Cardiac muscle cell (in vitro differentiated cells and primary cell): ENCODE measurements at regions not wholly inside any gene's neighbourhood (a gene's known extent, or its start where the extent isn't known, plus 50 kb on each side); places are given as distances from the start of the nearest gene placed in this dataset.

Experiments used
- DNase-seq, 2 donors: peaks; one replicate each; pipeline versions ENCODE4 v3.0.0 to v3.0.0-alpha.2; 2010 to 2017; ENCODE audit warnings: low read depth in 1 of 2, low spot score in 1 of 2
- H3K27ac ChIP-seq: fragments of 200-600 bp; sonication (generic); 2 replicates; pipeline ENCODE4 v1.5.1; 2016
- H3K27me3 ChIP-seq: fragments of 200-600 bp; sonication (generic); 2 replicates; pipeline ENCODE4 v1.6.0; 2016; ENCODE audit warnings: control low read depth
- H3K36me3 ChIP-seq: fragments of 200-600 bp; sonication (generic); 2 replicates; pipeline ENCODE4 v1.5.1; 2016; ENCODE audit warnings: control low read depth
- H3K4me1 ChIP-seq: fragments of 200-600 bp; sonication (generic); 2 replicates; pipeline ENCODE4 v1.8.1; 2017; ENCODE audit warnings: low read depth, mild to moderate bottlenecking, mixed run types
- H3K4me3 ChIP-seq: fragments of 200-600 bp; sonication (generic); 2 replicates; pipeline ENCODE4 v1.5.1; 2016; ENCODE audit warnings: mild to moderate bottlenecking
- H3K9me3 ChIP-seq: fragments of 200-600 bp; sonication (generic); 2 replicates; pipeline ENCODE4 v1.5.1; 2017; ENCODE audit warnings: low read depth, mild to moderate bottlenecking, control low read depth
- TF ChIP-seq, protein P1 (sequence below): IDR thresholded peaks from 2 replicates; pipeline ENCODE4 v1.5.1; 2012; ENCODE audit warnings: low read depth, mild to moderate bottlenecking, low read length

DNA sequence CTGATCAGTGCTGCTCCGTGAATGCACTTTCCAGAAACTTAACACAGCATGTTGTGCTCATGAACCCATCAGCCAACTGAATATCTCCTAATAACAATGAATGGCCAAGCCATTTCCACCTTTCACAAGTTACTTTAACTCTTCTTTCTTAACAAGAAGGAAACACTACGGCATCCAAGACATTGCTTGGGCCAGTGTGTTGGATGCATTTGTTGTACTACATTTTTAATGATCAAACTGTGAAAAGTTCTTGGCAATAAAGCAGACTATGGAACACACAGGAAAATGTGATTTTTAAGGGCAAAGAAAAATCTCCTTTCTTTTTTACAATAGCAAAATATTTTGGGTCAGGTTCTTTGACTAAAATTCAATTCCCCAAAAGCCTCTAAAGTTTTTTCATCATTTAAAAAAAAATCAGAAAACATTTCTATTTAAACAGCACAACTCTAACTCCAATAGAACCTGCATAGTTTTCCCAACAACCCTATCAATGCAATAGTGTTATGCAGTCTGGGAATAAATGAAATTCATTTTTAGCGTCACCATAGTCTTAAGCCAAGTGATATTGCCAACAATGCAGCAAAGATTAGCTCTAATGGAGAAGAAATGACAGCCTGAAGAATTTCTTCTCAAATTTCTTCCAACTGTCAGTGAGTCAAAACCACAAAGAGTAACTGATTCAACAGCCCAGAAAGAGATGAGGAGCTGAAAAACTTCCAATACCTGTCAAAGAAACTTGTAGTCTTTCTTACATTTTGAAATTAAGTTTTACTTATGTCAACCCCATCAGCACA, 50.7 kb upstream of the PTPRR start:
- Histone ChIP-seq H3K27me3 (no peaks in the 10 kb centered on the region), H3K4me1 (no peaks in the 10 kb centered on the region), H3K9me3 (no peaks in the 10 kb centered on the region), H3K27ac (no peak overlapping the region), H3K36me3 (no peaks in the 10 kb centered on the region), H3K4me3 (no peak overlapping the region)
- DNase-seq = peak in 1 of 2 donors; percentile 70
- TF ChIP-seq, protein P1, sequence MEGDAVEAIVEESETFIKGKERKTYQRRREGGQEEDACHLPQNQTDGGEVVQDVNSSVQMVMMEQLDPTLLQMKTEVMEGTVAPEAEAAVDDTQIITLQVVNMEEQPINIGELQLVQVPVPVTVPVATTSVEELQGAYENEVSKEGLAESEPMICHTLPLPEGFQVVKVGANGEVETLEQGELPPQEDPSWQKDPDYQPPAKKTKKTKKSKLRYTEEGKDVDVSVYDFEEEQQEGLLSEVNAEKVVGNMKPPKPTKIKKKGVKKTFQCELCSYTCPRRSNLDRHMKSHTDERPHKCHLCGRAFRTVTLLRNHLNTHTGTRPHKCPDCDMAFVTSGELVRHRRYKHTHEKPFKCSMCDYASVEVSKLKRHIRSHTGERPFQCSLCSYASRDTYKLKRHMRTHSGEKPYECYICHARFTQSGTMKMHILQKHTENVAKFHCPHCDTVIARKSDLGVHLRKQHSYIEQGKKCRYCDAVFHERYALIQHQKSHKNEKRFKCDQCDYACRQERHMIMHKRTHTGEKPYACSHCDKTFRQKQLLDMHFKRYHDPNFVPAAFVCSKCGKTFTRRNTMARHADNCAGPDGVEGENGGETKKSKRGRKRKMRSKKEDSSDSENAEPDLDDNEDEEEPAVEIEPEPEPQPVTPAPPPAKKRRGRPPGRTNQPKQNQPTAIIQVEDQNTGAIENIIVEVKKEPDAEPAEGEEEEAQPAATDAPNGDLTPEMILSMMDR = no peak
